Astrocyte (in vitro differentiated cells and primary cell): ENCODE measurements at regions not wholly inside any gene's neighbourhood (a gene's known extent, or its start where the extent isn't known, plus 50 kb on each side); places are given as distances from the start of the nearest gene placed in this dataset.

ENCODE experiments used
- EZH2 ChIP-seq: IDR thresholded peaks from 2 replicates; pipeline ENCODE4 v1.6.1; 2012; ENCODE audit warnings: mild to moderate bottlenecking, low read length, inconsistent platforms; ENCODE audit not compliant: insufficient read depth
- TF ChIP-seq, protein P1 (sequence below): IDR thresholded peaks from 2 replicates; pipeline ENCODE4 v1.5.1; 2011; ENCODE audit warnings: low read depth, mild to moderate bottlenecking, inconsistent platforms, low read length, moderate library complexity; ENCODE audit not compliant: insufficient read depth

GRCh38 chr5:136769093-136769492, 403.7 kb upstream of the TRPC7 start:
- TF ChIP-seq, protein P1, sequence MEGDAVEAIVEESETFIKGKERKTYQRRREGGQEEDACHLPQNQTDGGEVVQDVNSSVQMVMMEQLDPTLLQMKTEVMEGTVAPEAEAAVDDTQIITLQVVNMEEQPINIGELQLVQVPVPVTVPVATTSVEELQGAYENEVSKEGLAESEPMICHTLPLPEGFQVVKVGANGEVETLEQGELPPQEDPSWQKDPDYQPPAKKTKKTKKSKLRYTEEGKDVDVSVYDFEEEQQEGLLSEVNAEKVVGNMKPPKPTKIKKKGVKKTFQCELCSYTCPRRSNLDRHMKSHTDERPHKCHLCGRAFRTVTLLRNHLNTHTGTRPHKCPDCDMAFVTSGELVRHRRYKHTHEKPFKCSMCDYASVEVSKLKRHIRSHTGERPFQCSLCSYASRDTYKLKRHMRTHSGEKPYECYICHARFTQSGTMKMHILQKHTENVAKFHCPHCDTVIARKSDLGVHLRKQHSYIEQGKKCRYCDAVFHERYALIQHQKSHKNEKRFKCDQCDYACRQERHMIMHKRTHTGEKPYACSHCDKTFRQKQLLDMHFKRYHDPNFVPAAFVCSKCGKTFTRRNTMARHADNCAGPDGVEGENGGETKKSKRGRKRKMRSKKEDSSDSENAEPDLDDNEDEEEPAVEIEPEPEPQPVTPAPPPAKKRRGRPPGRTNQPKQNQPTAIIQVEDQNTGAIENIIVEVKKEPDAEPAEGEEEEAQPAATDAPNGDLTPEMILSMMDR, result no peak
- no peak for TF ChIP-seq EZH2
